A673 (cell line): ENCODE measurements at regions not wholly inside any gene's neighbourhood (a gene's known extent, or its start where the extent isn't known, plus 50 kb on each side); places are given as distances from the start of the nearest gene placed in this dataset.

ENCODE experiments used
- BruUV-seq: library from RNA; stranded (reverse); fragments of 400-500 nt; replicated peaks from 2 replicates; lab custom pipeline; 2021; lab: Mats Ljungman, UMichigan
- CTCF ChIA-PET: fragments of 300-600 bp; sonication (Branson Sonifier 250); formaldehyde crosslinking; loops from one replicate; lab custom pipeline; 2022; ENCODE audit warnings: antibody characterized with exemption; lab: Charles Lee
- POLR2A ChIA-PET: fragments of 300-600 bp; sonication (Branson Sonifier 250); formaldehyde crosslinking; loops from one replicate; lab custom pipeline; 2022; ENCODE audit warnings: antibody characterized with exemption; ENCODE audit not compliant: low non-redundant PET; lab: Charles Lee
- DNase-seq: peaks from one replicate; pipeline ENCODE4 v3.0.0-alpha.2; 2015; ENCODE audit warnings: low spot score
- H3K27ac ChIP-seq: fragments of 200-600 bp; sonication (generic); 2 replicates; pipeline ENCODE4 v1.5.1; 2016; ENCODE audit warnings: mixed run types, low read depth, mild to moderate bottlenecking, mixed read lengths, antibody characterized with exemption, low read length; ENCODE audit not compliant: poor library complexity, severe bottlenecking
- H3K27me3 ChIP-seq: fragments of 200-600 bp; sonication (generic); replicated peaks from 2 replicates; pipeline ENCODE4 v1.6.1; 2017; ENCODE audit warnings: mixed run types, low read depth, mild to moderate bottlenecking, mixed read lengths, antibody characterized with exemption, low read length; ENCODE audit not compliant: insufficient read depth, poor library complexity
- H3K36me3 ChIP-seq: fragments of 200-600 bp; sonication (generic); 2 replicates; pipeline ENCODE4 v1.6.1; 2016; ENCODE audit warnings: mixed run types, mild to moderate bottlenecking, mixed read lengths, antibody characterized with exemption, low read length; ENCODE audit not compliant: insufficient read depth, poor library complexity, severe bottlenecking
- H3K4me1 ChIP-seq: fragments of 200-600 bp; sonication (generic); 2 replicates; pipeline ENCODE4 v1.6.1; 2017; ENCODE audit warnings: mixed run types, mild to moderate bottlenecking, mixed read lengths, antibody characterized with exemption, low read length; ENCODE audit not compliant: insufficient read depth, poor library complexity, severe bottlenecking
- H3K4me3 ChIP-seq: fragments of 200-600 bp; sonication (generic); 2 replicates; pipeline ENCODE4 v1.5.1; 2016; ENCODE audit warnings: low read depth, mixed run types, mild to moderate bottlenecking, mixed read lengths, low read length; ENCODE audit not compliant: poor library complexity, severe bottlenecking
- H3K9me3 ChIP-seq: fragments of 200-600 bp; sonication (generic); 2 replicates; pipeline ENCODE4 v1.6.1; 2016; ENCODE audit warnings: mixed run types, low read depth, mild to moderate bottlenecking, mixed read lengths, antibody characterized with exemption, low read length; ENCODE audit not compliant: poor library complexity, severe bottlenecking
- CTCF ChIP-seq: fragments of 300-800, 200-600 bp; sonication (generic); conservative IDR thresholded peaks from 2 replicates; pipeline ENCODE4 v1.5.1; 2017; ENCODE audit warnings: low read depth, mild to moderate bottlenecking, antibody characterized with exemption, low read length, moderate library complexity, mixed read lengths
- EZH2 ChIP-seq: fragments of 200-600 bp; sonication (generic); IDR thresholded peaks from 2 replicates; pipeline ENCODE4 v1.6.1; 2017; ENCODE audit warnings: borderline replicate concordance, low read depth, mild to moderate bottlenecking, mixed read lengths, antibody characterized with exemption, low read length; ENCODE audit not compliant: poor library complexity, severe bottlenecking
- intact Hi-C: fragments of 100-400 bp; cut with micrococcal nuclease; formaldehyde crosslinking; loops from one replicate; pipeline ENCODE4 v1.10.0; 2022; ENCODE audit not compliant: unreplicated experiment

- ChIA-PET CTCF (no interaction called here), POLR2A (interaction anchor here (0.7 kb wide), 1 partner anchor 25 kb away, joined by 3 read pairs; no protein-coding TSS in a partner anchor)
- no peaks in the 10 kb centered on the region for H3K9me3 ChIP-seq
- no peaks in the 10 kb centered on the region for H3K27me3 ChIP-seq
- H3K27ac ChIP-seq, result no peak overlapping the region
- H3K4me1 ChIP-seq, result no peaks in the 10 kb centered on the region
- intact Hi-C loops, result no loop called here
- no TSS peak for BruUV-seq
- no peak overlapping the region for H3K4me3 ChIP-seq
- peak; percentile 55 for DNase-seq
- TF ChIP-seq EZH2, result no peak
- no peak for TF ChIP-seq CTCF
- H3K36me3 ChIP-seq, result no peaks in the 10 kb centered on the region
Measured at GRCh38 chr12:28023156-28023887, 50.8 kb upstream of the PTHLH start.

- DNase-seq, result no peak
- intact Hi-C loops, result no loop called here
Measured at GRCh38 chr12:28024231-28024995, 51.9 kb upstream of the PTHLH start.

More at GRCh38 chr12:28024231-28024995, 51.9 kb upstream of the PTHLH start:
- no peak overlapping the region for H3K4me3 ChIP-seq
- no TSS peak for BruUV-seq
- H3K9me3 ChIP-seq, result no peaks in the 10 kb centered on the region
- TF ChIP-seq CTCF, result no peak
- no peak for TF ChIP-seq EZH2
- POLR2A ChIA-PET, result no interaction called here
- no peaks in the 10 kb centered on the region for H3K36me3 ChIP-seq
- H3K27me3 ChIP-seq, result no peaks in the 10 kb centered on the region
- CTCF ChIA-PET, result no interaction called here
- no peak overlapping the region for H3K27ac ChIP-seq
- H3K4me1 ChIP-seq, result no peaks in the 10 kb centered on the region
